ENCODE measurements at regions not wholly inside any gene's neighbourhood (a gene's known extent, or its start where the extent isn't known, plus 50 kb on each side); places are given as distances from the start of the nearest gene placed in this dataset.

GRCh38 chr2:122515731-122516290 is 760.4 kb downstream of the TSN start:
- no peak overlapping the region for H3K27ac Mint-ChIP-seq
- intact Hi-C loops (cut with micrococcal nuclease), result no loop called here
- H3K4me1 Mint-ChIP-seq, result no peaks in the 10 kb centered on the region
- no peaks in the 10 kb centered on the region for H3K27me3 ChIP-seq (ENCODE audit: control insufficient read depth, insufficient read depth, low read length)
- H3K9me3 ChIP-seq (ENCODE audit: control insufficient read depth, insufficient read depth, low read length), result peaks cover 3% of the 10 kb centered on the region
- no peaks in the 10 kb centered on the region for H3K36me3 ChIP-seq (ENCODE audit: control insufficient read depth, insufficient read depth, low read length)
- TF ChIP-seq CTCF (IDR thresholded peaks at IDR 0.05), result no peak
- H3K4me3 Mint-ChIP-seq, result no peak overlapping the region
- H3K9me3 Mint-ChIP-seq, result peaks cover 6 to 12% of the 10 kb centered on the region in 2 donors
- H3K4me3 ChIP-seq (ENCODE audit: low read length), result no peak overlapping the region
- H3K27me3 Mint-ChIP-seq (ENCODE audit: low read depth in 2 of 2), result no peaks in the 10 kb centered on the region
- no peaks in the 10 kb centered on the region for H3K4me1 ChIP-seq (ENCODE audit: control insufficient read depth, insufficient read depth, low read length)
- no peak overlapping the region for H3K27ac ChIP-seq (ENCODE audit: low read length)
- ATAC-seq, result no peak
- DNase-seq, result no peak
- WGBS (ENCODE audit: insufficient coverage), result 82% methylated on average over 5 of the region's 5 CpGs
- no peaks in the 10 kb centered on the region for H3K36me3 Mint-ChIP-seq

GRCh38 chr2:122516775-122517174 is 761.3 kb downstream of the TSN start:
- Histone ChIP-seq H3K4me1 (ENCODE audit: control insufficient read depth, insufficient read depth, low read length) (no peaks in the 10 kb centered on the region), H3K4me3 (ENCODE audit: low read length) (no peak overlapping the region), H3K36me3 (ENCODE audit: control insufficient read depth, insufficient read depth, low read length) (no peaks in the 10 kb centered on the region), H3K9me3 (ENCODE audit: control insufficient read depth, insufficient read depth, low read length) (peaks cover 3% of the 10 kb centered on the region), H3K27ac (ENCODE audit: low read length) (no peak overlapping the region), H3K27me3 (ENCODE audit: control insufficient read depth, insufficient read depth, low read length) (no peaks in the 10 kb centered on the region)
- Mint-ChIP-seq H3K27me3 (ENCODE audit: low read depth in 2 of 2) (no peaks in the 10 kb centered on the region), H3K4me3 (no peak overlapping the region), H3K27ac (no peak overlapping the region), H3K36me3 (no peaks in the 10 kb centered on the region), H3K9me3 (peaks cover 6 to 12% of the 10 kb centered on the region in 2 donors), H3K4me1 (no peaks in the 10 kb centered on the region)
- intact Hi-C loops (cut with micrococcal nuclease), result no loop called here
- no peak for DNase-seq
- WGBS (ENCODE audit: insufficient coverage), result 65% methylated on average over 2 of the region's 2 CpGs
- TF ChIP-seq CTCF (IDR thresholded peaks at IDR 0.05), result no peak
- ATAC-seq, result no peak

GRCh38 chr2:122519366-122519765 is 763.9 kb downstream of the TSN start:
- Mint-ChIP-seq H3K36me3 (no peaks in the 10 kb centered on the region), H3K27ac (no peak overlapping the region), H3K9me3 (peaks cover 3 to 8% of the 10 kb centered on the region in 2 donors), H3K4me3 (no peak overlapping the region), H3K27me3 (ENCODE audit: low read depth in 2 of 2) (no peaks in the 10 kb centered on the region), H3K4me1 (no peaks in the 10 kb centered on the region)
- DNase-seq (no peak), ATAC-seq (no peak)
- no peaks in the 10 kb centered on the region for H3K27me3 ChIP-seq (ENCODE audit: control insufficient read depth, insufficient read depth, low read length)
- H3K4me1 ChIP-seq (ENCODE audit: control insufficient read depth, insufficient read depth, low read length), result no peaks in the 10 kb centered on the region
- no peak overlapping the region for H3K27ac ChIP-seq (ENCODE audit: low read length)
- 83% methylated on average over 4 of the region's 4 CpGs for WGBS (ENCODE audit: insufficient coverage)
- TF ChIP-seq CTCF (IDR thresholded peaks at IDR 0.05), result no peak
- intact Hi-C loops (cut with micrococcal nuclease), result no loop called here
- no peak overlapping the region for H3K4me3 ChIP-seq (ENCODE audit: low read length)
- H3K9me3 ChIP-seq (ENCODE audit: control insufficient read depth, insufficient read depth, low read length), result peaks cover 3% of the 10 kb centered on the region
- no peaks in the 10 kb centered on the region for H3K36me3 ChIP-seq (ENCODE audit: control insufficient read depth, insufficient read depth, low read length)

Data from natural killer cell (primary cell).